HepG2 (cell line): ENCODE measurements at regions not wholly inside any gene's neighbourhood (a gene's known extent, or its start where the extent isn't known, plus 50 kb on each side); places are given as distances from the start of the nearest gene placed in this dataset.

Experiments used
- ATAC-seq: fragments of 200-7000 bp; cut with Tn5 transposase; 3 replicates; pipeline ENCODE4 v1.9.1; 2020; ENCODE audit warnings: mild to moderate bottlenecking, moderate library complexity
- BruUV-seq: library from RNA; stranded (reverse); fragments of 400-500 nt; replicated peaks from 2 replicates; lab custom pipeline; 2021; lab: Mats Ljungman, UMichigan
- CTCF ChIA-PET: fragments of 300-600 bp; formaldehyde crosslinking; extraction: SDS; loops from one replicate; lab custom pipeline; 2021; ENCODE audit warnings: low total read pairs, inconsistent platforms, low intra/inter-chr PET ratio; lab: Yijun Ruan, JAX
- POLR2A ChIA-PET: fragments of 350-600 bp; sonication (Branson Sonifier 250); formaldehyde crosslinking; loops from one replicate; lab custom pipeline; 2020; ENCODE audit warnings: antibody characterized with exemption, inconsistent platforms; lab: Yijun Ruan, JAX
- DNase-seq: peaks from one replicate; pipeline ENCODE4 v3.0.0-alpha.2; 2015; ENCODE audit warnings: low spot score
- FAIRE-seq: peaks from 3 replicates; lab custom pipeline; 2011; peaks lifted over from hg19 to GRCh38; lab: Jason Lieb, UNC
- H2AFZ ChIP-seq: one replicate; pipeline ENCODE4 v1.6.1; 2011; ENCODE audit warnings: low read length, inconsistent platforms
- H3K27ac ChIP-seq: fragments of 300-600 bp; 3 replicates; pipeline ENCODE4 v1.8.0; 2011; ENCODE audit warnings: mixed run types, mild to moderate bottlenecking, mixed read lengths, low read length, inconsistent platforms; ENCODE audit not compliant: insufficient read depth; ENCODE audit errors: extremely low read length
- H3K27me3 ChIP-seq, 2 experiments: fragments of 200-600 bp in 1 of 2; 2 replicates in 1 of 2; 3 replicates in 1 of 2; pipeline versions ENCODE4 v1.6.0 to v1.8.0; 2011; ENCODE audit warnings: low read length in 2 of 2, mild to moderate bottlenecking in 2 of 2, moderate library complexity in 2 of 2, inconsistent platforms in 1 of 2; ENCODE audit not compliant: insufficient read depth in 2 of 2, control insufficient read depth in 1 of 2
- H3K36me3 ChIP-seq, 2 experiments: fragments of 200-600 bp in 1 of 2; replicated peaks in 1 of 2; 2 replicates in 1 of 2; 3 replicates in 1 of 2; pipeline versions ENCODE4 v1.5.1 to v1.8.0; 2011; ENCODE audit warnings: low read length in 2 of 2, inconsistent platforms in 1 of 2; ENCODE audit not compliant: insufficient read depth in 2 of 2, control insufficient read depth in 1 of 2
- H3K4me1 ChIP-seq: 2 replicates; pipeline ENCODE4 v1.5.1; 2012; ENCODE audit warnings: low read length, inconsistent platforms; ENCODE audit not compliant: insufficient read depth
- H3K4me2 ChIP-seq: 2 replicates; pipeline ENCODE4 v1.6.0; 2011; ENCODE audit warnings: low read depth, low read length, inconsistent platforms
- H3K4me3 ChIP-seq, 3 experiments: fragments of 200-600 bp in 1 of 3; sonication (generic), shearing (Covaris generic) in 1 of 3; replicated peaks in 1 of 3; 2 replicates each; pipeline ENCODE4 v1.5.1; 2011 to 2016; ENCODE audit warnings: low read length in 3 of 3, inconsistent platforms in 2 of 3, low read depth in 2 of 3, mild to moderate bottlenecking in 2 of 3, control low read depth in 1 of 3, mixed read lengths in 1 of 3; ENCODE audit not compliant: insufficient read depth in 1 of 3
- H3K79me2 ChIP-seq: one replicate; pipeline ENCODE4 v1.6.1; 2011; ENCODE audit warnings: low read length, inconsistent platforms; ENCODE audit not compliant: insufficient read depth
- H3K9ac ChIP-seq: 2 replicates; pipeline ENCODE4 v1.6.0; 2011; ENCODE audit warnings: mild to moderate bottlenecking, low read depth, low read length, inconsistent platforms; ENCODE audit not compliant: insufficient read depth
- H3K9me3 ChIP-seq: 2 replicates; pipeline ENCODE4 v1.5.1; 2012; ENCODE audit warnings: mild to moderate bottlenecking, low read length
- H4K20me1 ChIP-seq: 2 replicates; pipeline ENCODE4 v1.6.0; 2011; ENCODE audit warnings: inconsistent platforms, mild to moderate bottlenecking, low read length, moderate library complexity; ENCODE audit not compliant: insufficient read depth
- CBX5 ChIP-seq: sonication (generic); formaldehyde crosslinking; IDR thresholded peaks from 2 replicates; pipeline ENCODE4 v1.4.0; 2020; ENCODE audit warnings: missing genetic modification reagents, borderline replicate concordance
- EEA1 ChIP-seq: sonication (generic); formaldehyde crosslinking; IDR thresholded peaks from 2 replicates; pipeline ENCODE4 v1.5.1; 2020; ENCODE audit warnings: mild to moderate bottlenecking, missing genetic modification reagents, borderline replicate concordance
- EZH2 ChIP-seq: conservative IDR thresholded peaks from 2 replicates; pipeline ENCODE4 v1.6.1; 2012; ENCODE audit warnings: mild to moderate bottlenecking, low read depth, low read length, moderate library complexity
- NFRKB ChIP-seq: fragments of 450-650 bp; IDR thresholded peaks from 2 replicates; pipeline ENCODE4 v1.6.1; 2017
- ZNF530 ChIP-seq: sonication (generic); formaldehyde crosslinking; IDR thresholded peaks from 2 replicates; pipeline ENCODE4 v1.5.0; 2020; ENCODE audit warnings: low read depth, mild to moderate bottlenecking, missing genetic modification reagents
- ZNF549 ChIP-seq: sonication (generic); formaldehyde crosslinking; IDR thresholded peaks from 2 replicates; pipeline ENCODE4 v1.5.0; 2020; ENCODE audit warnings: missing genetic modification reagents
- ZNF670 ChIP-seq: sonication (generic); formaldehyde crosslinking; IDR thresholded peaks from 2 replicates; pipeline ENCODE4 v1.8.0; 2022; ENCODE audit warnings: mild to moderate bottlenecking, missing genetic modification reagents, borderline replicate concordance
- WGBS: methylation state at CpG from one replicate; pipeline ENCODE4 v1.1.6; 2017; ENCODE audit warnings: low lambda C conversion rate; 5-methylcytosine and 5-hydroxymethylcytosine counted together
- in situ Hi-C: cut with HindIII; loops from 2 replicates; pipeline ENCODE4 v1.10.0; 2017; ENCODE audit warnings: low pct_unique_long_range_greater_than_20kb; ENCODE audit not compliant: extremely low pct_ligation_motif_present
- intact Hi-C: fragments of 100-400 bp; cut with micrococcal nuclease; formaldehyde crosslinking; loops from one replicate; pipeline ENCODE4 v1.10.0; 2022; ENCODE audit not compliant: unreplicated experiment
- TF ChIP-seq, protein P1 (sequence below): sonication (generic); formaldehyde crosslinking; IDR thresholded peaks from 2 replicates; pipeline ENCODE4 v1.4.0; 2020; ENCODE audit warnings: missing genetic modification reagents, borderline replicate concordance

- H2AFZ ChIP-seq = no peak overlapping the region
- H3K4me1 ChIP-seq = peaks cover 19% of the 10 kb centered on the region
- ChIA-PET POLR2A (no interaction called here), CTCF (no interaction called here)
- no peak for DNase-seq
- in situ Hi-C loops (no loop called here), intact Hi-C loops (no loop called here)
- H3K4me3 ChIP-seq = peak overlapping the region in 2 of 3 experiments; percentile 40 to 69; a peak in 1 of 6 replicates
- no peaks in the 10 kb centered on the region for H3K79me2 ChIP-seq
- no peak overlapping the region for H3K9ac ChIP-seq
- no TSS peak for BruUV-seq
- H3K27me3 ChIP-seq = peaks cover 7 to 39% of the 10 kb centered on the region in 2 experiments
- FAIRE-seq = no peak
- ATAC-seq = no peak
- H3K27ac ChIP-seq = no peak overlapping the region
- H3K36me3 ChIP-seq = no peaks in the 10 kb centered on the region
- H3K9me3 ChIP-seq = no peaks in the 10 kb centered on the region
- 12% methylated on average over 10 of the region's 10 CpGs for WGBS
- TF ChIP-seq ZNF530 (CRISPR knock-in tag) = no peak
- 0 out of 2 replicates have a peak, but pooled peaks have one; percentile 64 for TF ChIP-seq EZH2
- no peak for TF ChIP-seq ZNF670 (CRISPR knock-in tag)
- H4K20me1 ChIP-seq = no peaks in the 10 kb centered on the region
- peak overlapping the region; percentile 72; the same call in 1 of the 2 replicates for H3K4me2 ChIP-seq
These were observed 119.4 kb upstream of the RRP15 start for GRCh38 chr1:218165701-218166114.

DNA sequence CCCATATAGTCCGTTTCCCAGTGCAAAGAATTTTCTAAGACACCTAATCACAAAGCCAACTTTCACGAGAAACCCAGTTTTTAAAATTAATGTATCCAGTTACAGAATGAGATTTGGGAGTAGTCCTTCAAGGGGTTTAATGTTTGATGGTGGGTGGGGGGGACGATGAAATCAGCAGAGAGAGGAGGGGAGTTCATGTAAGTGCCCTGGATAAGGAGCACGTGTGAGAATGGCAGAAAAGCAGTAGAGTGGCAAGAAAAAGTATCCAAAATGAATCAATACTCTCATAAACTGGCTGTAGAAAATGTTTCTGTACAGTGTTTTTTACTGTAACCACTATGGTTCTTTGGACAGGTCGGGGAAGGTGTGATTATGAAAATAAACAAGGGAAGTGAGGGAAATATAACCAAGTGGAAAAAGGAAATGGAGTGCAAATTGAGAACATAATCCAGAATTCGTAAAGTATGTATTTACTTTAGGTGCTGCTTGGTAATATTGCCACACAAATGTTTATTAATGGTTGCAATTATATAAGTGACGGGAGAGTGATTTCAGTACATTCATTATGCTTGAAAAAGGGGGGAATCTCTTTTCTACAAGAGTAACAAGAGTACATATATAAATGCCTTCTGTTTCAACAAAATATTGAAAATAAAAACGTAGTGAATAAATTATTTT is 118.7 kb upstream of the RRP15 start:
- FAIRE-seq (no peak), ATAC-seq (no peak), DNase-seq (no peak)
- BruUV-seq = no TSS peak
- Histone ChIP-seq H3K9me3 (no peaks in the 10 kb centered on the region), H3K4me3 (no peak overlapping the region), H3K27ac (no peak overlapping the region), H4K20me1 (no peaks in the 10 kb centered on the region), H3K27me3 (peaks cover 7 to 39% of the 10 kb centered on the region in 2 experiments), H3K36me3 (no peaks in the 10 kb centered on the region), H3K9ac (no peak overlapping the region), H3K4me2 (no peak overlapping the region), H3K4me1 (peaks cover 19% of the 10 kb centered on the region), H3K79me2 (no peaks in the 10 kb centered on the region), H2AFZ (no peak overlapping the region)
- ChIA-PET CTCF (no interaction called here), POLR2A (no interaction called here)
- in situ Hi-C loops (no loop called here), intact Hi-C loops (no loop called here)
- TF ChIP-seq, protein P1, sequence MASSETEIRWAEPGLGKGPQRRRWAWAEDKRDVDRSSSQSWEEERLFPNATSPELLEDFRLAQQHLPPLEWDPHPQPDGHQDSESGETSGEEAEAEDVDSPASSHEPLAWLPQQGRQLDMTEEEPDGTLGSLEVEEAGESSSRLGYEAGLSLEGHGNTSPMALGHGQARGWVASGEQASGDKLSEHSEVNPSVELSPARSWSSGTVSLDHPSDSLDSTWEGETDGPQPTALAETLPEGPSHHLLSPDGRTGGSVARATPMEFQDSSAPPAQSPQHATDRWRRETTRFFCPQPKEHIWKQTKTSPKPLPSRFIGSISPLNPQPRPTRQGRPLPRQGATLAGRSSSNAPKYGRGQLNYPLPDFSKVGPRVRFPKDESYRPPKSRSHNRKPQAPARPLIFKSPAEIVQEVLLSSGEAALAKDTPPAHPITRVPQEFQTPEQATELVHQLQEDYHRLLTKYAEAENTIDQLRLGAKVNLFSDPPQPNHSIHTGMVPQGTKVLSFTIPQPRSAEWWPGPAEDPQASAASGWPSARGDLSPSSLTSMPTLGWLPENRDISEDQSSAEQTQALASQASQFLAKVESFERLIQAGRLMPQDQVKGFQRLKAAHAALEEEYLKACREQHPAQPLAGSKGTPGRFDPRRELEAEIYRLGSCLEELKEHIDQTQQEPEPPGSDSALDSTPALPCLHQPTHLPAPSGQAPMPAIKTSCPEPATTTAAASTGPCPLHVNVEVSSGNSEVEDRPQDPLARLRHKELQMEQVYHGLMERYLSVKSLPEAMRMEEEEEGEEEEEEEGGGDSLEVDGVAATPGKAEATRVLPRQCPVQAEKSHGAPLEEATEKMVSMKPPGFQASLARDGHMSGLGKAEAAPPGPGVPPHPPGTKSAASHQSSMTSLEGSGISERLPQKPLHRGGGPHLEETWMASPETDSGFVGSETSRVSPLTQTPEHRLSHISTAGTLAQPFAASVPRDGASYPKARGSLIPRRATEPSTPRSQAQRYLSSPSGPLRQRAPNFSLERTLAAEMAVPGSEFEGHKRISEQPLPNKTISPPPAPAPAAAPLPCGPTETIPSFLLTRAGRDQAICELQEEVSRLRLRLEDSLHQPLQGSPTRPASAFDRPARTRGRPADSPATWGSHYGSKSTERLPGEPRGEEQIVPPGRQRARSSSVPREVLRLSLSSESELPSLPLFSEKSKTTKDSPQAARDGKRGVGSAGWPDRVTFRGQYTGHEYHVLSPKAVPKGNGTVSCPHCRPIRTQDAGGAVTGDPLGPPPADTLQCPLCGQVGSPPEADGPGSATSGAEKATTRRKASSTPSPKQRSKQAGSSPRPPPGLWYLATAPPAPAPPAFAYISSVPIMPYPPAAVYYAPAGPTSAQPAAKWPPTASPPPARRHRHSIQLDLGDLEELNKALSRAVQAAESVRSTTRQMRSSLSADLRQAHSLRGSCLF = no peak
- no peak for TF ChIP-seq ZNF549
- no peak for TF ChIP-seq EEA1 (CRISPR knock-in tag)
- TF ChIP-seq CBX5 (CRISPR knock-in tag) = no peak
- no peak for TF ChIP-seq NFRKB
- WGBS = 7% methylated on average over 8 of the region's 8 CpGs
